HepG2 (cell line): ENCODE measurements at regions not wholly inside any gene's neighbourhood (a gene's known extent, or its start where the extent isn't known, plus 50 kb on each side); places are given as distances from the start of the nearest gene placed in this dataset.

Source experiments
- ELF4 ChIP-seq: sonication (generic); formaldehyde crosslinking; IDR thresholded peaks from 2 replicates; pipeline ENCODE4 v1.5.0; 2020; ENCODE audit warnings: missing genetic modification reagents, mild to moderate bottlenecking, moderate library complexity, borderline replicate concordance
- MTF1 ChIP-seq: sonication (generic); formaldehyde crosslinking; IDR thresholded peaks from 2 replicates; pipeline ENCODE4 v1.5.0; 2020; ENCODE audit warnings: missing genetic modification reagents
- NCOA1 ChIP-seq: sonication (generic); formaldehyde crosslinking; IDR thresholded peaks from 2 replicates; pipeline ENCODE4 v1.9.0; 2021; ENCODE audit warnings: missing genetic modification reagents
- POLR2A ChIP-seq, 2 experiments: IDR thresholded peaks; 2 replicates each; pipeline ENCODE4 v1.6.1; 2011; ENCODE audit warnings: low read depth in 2 of 2, low read length in 2 of 2, mild to moderate bottlenecking in 1 of 2, moderate library complexity in 1 of 2; ENCODE audit not compliant: insufficient read depth in 1 of 2
- ZNF644 ChIP-seq: IDR thresholded peaks from 2 replicates; pipeline ENCODE4 v1.6.1; 2016; ENCODE audit warnings: low read depth
- ZNF879 ChIP-seq: sonication (generic); formaldehyde crosslinking; IDR thresholded peaks from 2 replicates; pipeline ENCODE4 v1.8.1; 2023; ENCODE audit warnings: missing genetic modification reagents
- ZZZ3 ChIP-seq: sonication (generic); formaldehyde crosslinking; IDR thresholded peaks from 2 replicates; pipeline ENCODE4 v1.4.0; 2020; ENCODE audit warnings: missing genetic modification reagents, mild to moderate bottlenecking, borderline replicate concordance

DNA sequence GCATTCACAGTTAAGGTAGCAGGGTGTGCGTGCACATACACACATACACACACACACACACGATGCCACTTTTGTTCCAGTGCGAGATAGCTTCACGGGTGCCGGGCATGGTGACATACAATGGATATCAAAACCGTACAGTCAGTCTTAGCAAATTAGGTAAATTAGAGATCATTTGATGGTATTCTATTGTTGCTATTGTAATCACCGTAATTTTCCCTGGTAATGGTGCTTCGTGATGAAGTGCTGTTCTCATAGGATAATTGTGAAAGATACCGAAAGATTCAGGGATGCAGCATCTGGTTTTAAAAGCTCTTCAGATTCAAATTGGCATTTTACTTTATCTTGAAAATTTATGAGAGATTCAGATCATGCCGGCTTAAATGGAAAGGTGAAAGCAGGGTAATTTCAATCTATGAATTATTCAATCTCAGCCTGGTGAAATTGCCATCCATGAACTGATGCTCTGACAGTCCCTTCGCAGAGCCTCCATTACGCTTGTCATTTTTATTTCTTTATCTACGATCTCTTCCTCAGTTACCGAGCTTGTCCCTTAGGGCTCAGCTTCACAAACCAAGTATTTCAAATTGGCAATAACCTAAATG, 71.3 kb upstream of the SOX4 start:
- TF ChIP-seq ELF4 (no peak), NCOA1 (CRISPR knock-in tag) (no peak), POLR2A (IDR thresholded peaks at IDR 0.05; ENCODE audit: insufficient read depth in 1 of 2, low read depth in 2 of 2, low read length in 2 of 2) (no peak), ZNF644 (CRISPR knock-in tag) (no peak), ZNF879 (CRISPR knock-in tag) (no peak), MTF1 (no peak), ZZZ3 (CRISPR knock-in tag) (no peak)
